H9 (cell line): ENCODE measurements at regions not wholly inside any gene's neighbourhood (a gene's known extent, or its start where the extent isn't known, plus 50 kb on each side); places are given as distances from the start of the nearest gene placed in this dataset.
A peak's percentile ranks its signal among the peaks of the same experiment; 100 is the strongest.
"Not testable (repeated sequence)": the region's sequence is repeated elsewhere in the genome, so short reads cannot be mapped to it uniquely, and the experiment has no call there.

Experiments
- DNase-seq: peaks from one replicate; pipeline ENCODE4 v3.0.0-alpha.2; 2017
- H2AFZ ChIP-seq: one replicate; pipeline ENCODE4 v1.6.1; 2013; ENCODE audit warnings: mild to moderate bottlenecking, low read length, control low read depth, moderate library complexity
- H2AK5ac ChIP-seq: 2 replicates; pipeline ENCODE4 v1.6.1; 2013; ENCODE audit warnings: low read length, control low read depth, mixed read lengths; ENCODE audit not compliant: insufficient read length
- H2BK120ac ChIP-seq: one replicate; pipeline ENCODE4 v1.6.1; 2013; ENCODE audit warnings: low read depth, mild to moderate bottlenecking, low read length, control low read depth, inconsistent platforms; ENCODE audit not compliant: poor library complexity, severe bottlenecking
- H2BK12ac ChIP-seq: 2 replicates; pipeline ENCODE4 v1.6.1; 2013; ENCODE audit warnings: low read length, control low read depth, mixed read lengths, low read depth; ENCODE audit not compliant: insufficient read length
- H2BK15ac ChIP-seq: 2 replicates; pipeline ENCODE4 v1.6.1; 2013; ENCODE audit warnings: low read depth, low read length, control low read depth
- H2BK20ac ChIP-seq: one replicate; pipeline ENCODE4 v1.6.1; 2013; ENCODE audit warnings: low read depth, mild to moderate bottlenecking, low read length, control low read depth, inconsistent platforms; ENCODE audit not compliant: poor library complexity, severe bottlenecking
- H2BK5ac ChIP-seq: 2 replicates; pipeline ENCODE4 v1.6.1; 2013; ENCODE audit warnings: low read length, control low read depth, mixed read lengths; ENCODE audit not compliant: insufficient read length
- H3K14ac ChIP-seq: 2 replicates; pipeline ENCODE4 v1.6.1; 2013; ENCODE audit warnings: low read length, control low read depth; ENCODE audit not compliant: insufficient read depth
- H3K18ac ChIP-seq: 2 replicates; pipeline ENCODE4 v1.6.1; 2013; ENCODE audit warnings: low read depth, mild to moderate bottlenecking, mixed read lengths, low read length, control low read depth; ENCODE audit not compliant: insufficient read length
- H3K23ac ChIP-seq: 2 replicates; pipeline ENCODE4 v1.6.1; 2013; ENCODE audit warnings: low read length, control low read depth, mixed read lengths, low read depth; ENCODE audit not compliant: insufficient read length
- H3K23me2 ChIP-seq: 2 replicates; pipeline ENCODE4 v1.6.1; 2013; ENCODE audit warnings: low read depth, mild to moderate bottlenecking, mixed read lengths, low read length, control low read depth; ENCODE audit not compliant: insufficient read length, poor library complexity, severe bottlenecking
- H3K27ac ChIP-seq: 2 replicates; pipeline ENCODE4 v1.5.1; 2013; ENCODE audit warnings: low read length, control low read depth, mixed read lengths, low read depth; ENCODE audit not compliant: insufficient read length
- H3K27me3 ChIP-seq: 2 replicates; pipeline ENCODE4 v1.6.1; 2013; ENCODE audit warnings: low read length, control low read depth, inconsistent platforms; ENCODE audit not compliant: insufficient read depth
- H3K4ac ChIP-seq: 2 replicates; pipeline ENCODE4 v1.6.1; 2013; ENCODE audit warnings: low read depth, mild to moderate bottlenecking, control low read depth, inconsistent platforms, low read length, moderate library complexity
- H3K4me1 ChIP-seq: 2 replicates; pipeline ENCODE4 v1.6.1; 2013; ENCODE audit warnings: low read length, control low read depth, inconsistent platforms; ENCODE audit not compliant: insufficient read depth
- H3K4me2 ChIP-seq: 2 replicates; pipeline ENCODE4 v1.6.1; 2013; ENCODE audit warnings: low read length, control low read depth, mixed read lengths; ENCODE audit not compliant: insufficient read length, insufficient read depth
- H3K56ac ChIP-seq: 2 replicates; pipeline ENCODE4 v1.6.1; 2013; ENCODE audit warnings: low read depth, mild to moderate bottlenecking, mixed read lengths, low read length, control low read depth; ENCODE audit not compliant: insufficient read length
- H3K79me1 ChIP-seq: 2 replicates; pipeline ENCODE4 v1.6.1; 2013; ENCODE audit warnings: low read depth, mild to moderate bottlenecking, moderate library complexity, low read length, control low read depth, inconsistent platforms; ENCODE audit not compliant: insufficient read depth, poor library complexity, severe bottlenecking
- H3K79me2 ChIP-seq: 2 replicates; pipeline ENCODE4 v1.6.1; 2013; ENCODE audit warnings: low read length, control low read depth, inconsistent platforms; ENCODE audit not compliant: insufficient read depth
- H3K9ac ChIP-seq: 2 replicates; pipeline ENCODE4 v1.6.1; 2013; ENCODE audit warnings: low read length, control low read depth, mixed read lengths; ENCODE audit not compliant: insufficient read length; ENCODE audit errors: extremely low read depth
- H3K9me3 ChIP-seq: one replicate; pipeline ENCODE4 v1.6.1; 2013; ENCODE audit warnings: low read depth, low read length, inconsistent platforms; ENCODE audit not compliant: control insufficient read depth
- H3T11ph ChIP-seq: one replicate; pipeline ENCODE4 v1.6.1; 2013; ENCODE audit warnings: mild to moderate bottlenecking, low read length, control low read depth, inconsistent platforms
- H4K20me1 ChIP-seq: one replicate; pipeline ENCODE4 v1.6.1; 2013; ENCODE audit not compliant: control insufficient read depth, insufficient read length, insufficient read depth
- H4K5ac ChIP-seq: 2 replicates; pipeline ENCODE4 v1.6.1; 2013; ENCODE audit warnings: low read depth, mild to moderate bottlenecking, mixed read lengths, low read length, control low read depth; ENCODE audit not compliant: insufficient read length
- H4K8ac ChIP-seq: replicated peaks from 2 replicates; pipeline ENCODE4 v1.6.1; 2013; ENCODE audit warnings: low read length, control low read depth, mixed read lengths, low read depth; ENCODE audit not compliant: insufficient read length
- H4K91ac ChIP-seq: 2 replicates; pipeline ENCODE4 v1.6.1; 2013; ENCODE audit warnings: low read depth, mild to moderate bottlenecking, moderate library complexity, mixed read lengths, low read length, control low read depth; ENCODE audit not compliant: insufficient read length
- H3K27ac Mint-ChIP-seq, 3 experiments: 2 replicates in 2 of 3; 3 replicates in 1 of 3; pipeline ENCODE4 v1.8.0; 2020 to 2021; ENCODE audit warnings: mixed read lengths in 3 of 3, mild to moderate bottlenecking in 1 of 3, moderate library complexity in 1 of 3
- H3K27me3 Mint-ChIP-seq: 2 replicates; pipeline ENCODE4 v1.8.0; 2021; ENCODE audit warnings: low read depth, mild to moderate bottlenecking, moderate library complexity, mixed read lengths
- H3K36me3 Mint-ChIP-seq, 3 experiments: 2 replicates in 2 of 3; 3 replicates in 1 of 3; pipeline ENCODE4 v1.8.0; 2020 to 2021; ENCODE audit warnings: low read depth in 3 of 3, mixed read lengths in 3 of 3; ENCODE audit not compliant: insufficient read depth in 1 of 3
- H3K4me1 Mint-ChIP-seq, 2 experiments: 2 replicates each; pipeline ENCODE4 v1.8.0; 2020; ENCODE audit warnings: mixed read lengths in 2 of 2
- H3K4me3 Mint-ChIP-seq, 2 experiments: 2 replicates in 1 of 2; 3 replicates in 1 of 2; pipeline ENCODE4 v1.8.0; 2020 to 2021; ENCODE audit warnings: mild to moderate bottlenecking in 2 of 2, mixed read lengths in 2 of 2, moderate library complexity in 1 of 2
- H3K9me3 Mint-ChIP-seq, 2 experiments: 2 replicates in 1 of 2; 3 replicates in 1 of 2; pipeline ENCODE4 v1.8.0; 2020; ENCODE audit warnings: mild to moderate bottlenecking in 2 of 2, mixed read lengths in 2 of 2, moderate library complexity in 1 of 2
- CTCF ChIP-seq: fragments of 200-600 bp; sonication (generic); conservative IDR thresholded peaks from 3 replicates; pipeline ENCODE4 v1.8.0; 2021; ENCODE audit warnings: antibody characterized with exemption, mild to moderate bottlenecking
- WGBS: extraction: QIAGEN DNeasy Blood & Tissue Kit; methylation state at CpG from one replicate; pipeline ENCODE4 v1.1.7; 2013; ENCODE audit warnings: missing lambda C conversion rate, low lambda C conversion rate, mixed read lengths; ENCODE audit not compliant: insufficient read length; ENCODE audit errors: extremely low coverage; 5-methylcytosine and 5-hydroxymethylcytosine counted together

DNA sequence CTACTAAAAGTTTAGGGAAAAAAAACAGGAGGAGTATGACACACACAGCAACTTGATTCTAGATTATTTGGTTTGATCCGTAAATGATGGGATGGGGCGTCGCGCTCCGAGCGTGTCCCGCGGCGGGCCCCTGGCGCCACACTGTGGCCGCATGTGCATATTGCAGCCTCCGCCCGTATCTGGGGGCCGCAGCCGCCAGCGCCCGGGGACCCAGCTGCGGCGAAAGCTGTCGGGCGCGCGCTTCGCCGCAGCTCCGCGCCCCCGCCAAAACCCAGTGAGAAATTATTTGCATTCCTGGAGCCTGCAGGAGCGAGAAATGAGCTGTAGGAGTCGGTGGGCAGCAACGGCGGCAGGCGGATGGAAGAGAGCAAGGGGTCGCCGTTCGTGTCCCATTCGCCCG, 87.3 kb downstream of the FAM72C start:
- not testable (repeated sequence) for H3K4ac ChIP-seq, H3K4me2 ChIP-seq, H3K4me1 ChIP-seq, H3K9me3 ChIP-seq, H3K27me3 Mint-ChIP-seq, H4K8ac ChIP-seq, H4K20me1 ChIP-seq, H3K18ac ChIP-seq, H3K27ac Mint-ChIP-seq, H2BK5ac ChIP-seq, H3K23ac ChIP-seq, H3K9ac ChIP-seq, H3K56ac ChIP-seq, H4K5ac ChIP-seq, H3T11ph ChIP-seq, H2BK12ac ChIP-seq, H2BK120ac ChIP-seq, DNase-seq, H4K91ac ChIP-seq, H2BK15ac ChIP-seq, H2AFZ ChIP-seq, H2AK5ac ChIP-seq, H3K9me3 Mint-ChIP-seq, H3K79me2 ChIP-seq, H3K79me1 ChIP-seq, H3K23me2 ChIP-seq, H3K27ac ChIP-seq, H3K4me1 Mint-ChIP-seq, H3K36me3 Mint-ChIP-seq, H2BK20ac ChIP-seq, H3K14ac ChIP-seq, H3K27me3 ChIP-seq
- peak overlapping the region in 1 of 2 experiments; percentile 62; a peak in 1 of 5 replicates for H3K4me3 Mint-ChIP-seq
- no CpG with 5 or more reads among the region's 38 CpGs for WGBS
- TF ChIP-seq CTCF: peak; percentile 46

GRCh38 chr1:143879757-143880536, 91.8 kb downstream of the FAM72C start:
- not testable (repeated sequence) for H3K27me3 ChIP-seq, H3K56ac ChIP-seq, H3K9ac ChIP-seq, H3K23me2 ChIP-seq, H3K4me3 Mint-ChIP-seq, H3K4me2 ChIP-seq, H3K27ac Mint-ChIP-seq, H3K4ac ChIP-seq, H2AFZ ChIP-seq, H3K36me3 Mint-ChIP-seq, H3K14ac ChIP-seq, H2BK120ac ChIP-seq, H4K8ac ChIP-seq, H2BK12ac ChIP-seq, H4K20me1 ChIP-seq, H3K4me1 ChIP-seq, H3K9me3 ChIP-seq, H4K91ac ChIP-seq, H3K23ac ChIP-seq, H4K5ac ChIP-seq, H2BK15ac ChIP-seq, H3K79me1 ChIP-seq, H2BK20ac ChIP-seq, H3K9me3 Mint-ChIP-seq, H3T11ph ChIP-seq, H3K27ac ChIP-seq, H3K27me3 Mint-ChIP-seq, H2AK5ac ChIP-seq, DNase-seq, H2BK5ac ChIP-seq, H3K4me1 Mint-ChIP-seq, H3K79me2 ChIP-seq, H3K18ac ChIP-seq
- no CpG with 5 or more reads among the region's 4 CpGs for WGBS
